CD4-positive, alpha-beta T cell (primary cell): ENCODE measurements at regions not wholly inside any gene's neighbourhood (a gene's known extent, or its start where the extent isn't known, plus 50 kb on each side); places are given as distances from the start of the nearest gene placed in this dataset.

ENCODE experiments used
- ATAC-seq: fragments of 200-7000 bp; cut with Tn5 transposase; one replicate; pipeline ENCODE4 v1.10.0; 2022; ENCODE audit warnings: mild to moderate bottlenecking; ENCODE audit not compliant: poor library complexity
- CTCF ChIA-PET: fragments of 350-600 bp; sonication (Branson Sonifier 250); formaldehyde crosslinking; loops from one replicate; lab custom pipeline; 2021; ENCODE audit warnings: antibody characterized with exemption, inconsistent platforms; lab: Charles Lee
- POLR2A ChIA-PET: fragments of 350-600 bp; sonication (Branson Sonifier 250); formaldehyde crosslinking; loops from one replicate; lab custom pipeline; 2021; ENCODE audit warnings: antibody characterized with exemption, inconsistent platforms; lab: Charles Lee
- DNase-seq, 14 experiments: peaks; one replicate each; pipeline ENCODE4 v3.0.0-alpha.2; 2013 to 2020; ENCODE audit warnings: mixed read lengths in 2 of 14
- H3K27ac ChIP-seq, 2 donors: one replicate each; pipeline versions ENCODE4 v1.5.1 to v1.7.0; 2013; ENCODE audit warnings: low read length in 2 of 2, low read depth in 1 of 2, mild to moderate bottlenecking in 1 of 2
- H3K27me3 ChIP-seq, 2 experiments: 1 replicate in 1 of 2; 2 replicates in 1 of 2; pipeline versions ENCODE4 v1.6.1 to v1.7.0; 2013; ENCODE audit warnings: low read length in 2 of 2, control low read depth in 1 of 2, mild to moderate bottlenecking in 1 of 2, moderate library complexity in 1 of 2; ENCODE audit not compliant: insufficient read depth in 2 of 2, control insufficient read depth in 1 of 2
- H3K36me3 ChIP-seq: one replicate; pipeline ENCODE4 v1.6.1; 2013; ENCODE audit warnings: low read length, control low read depth; ENCODE audit not compliant: insufficient read depth
- H3K4me1 ChIP-seq: one replicate; pipeline ENCODE4 v1.6.1; 2013; ENCODE audit warnings: low read length, control low read depth; ENCODE audit not compliant: insufficient read depth
- H3K4me3 ChIP-seq: one replicate; pipeline ENCODE4 v1.5.1; 2013; ENCODE audit warnings: mild to moderate bottlenecking, low read length, moderate library complexity
- H3K9me3 ChIP-seq, 2 experiments: 1 replicate in 1 of 2; 2 replicates in 1 of 2; pipeline versions ENCODE4 v1.6.1 to v1.7.0; 2013; ENCODE audit warnings: low read length in 2 of 2, mild to moderate bottlenecking in 2 of 2, control low read depth in 1 of 2, moderate library complexity in 1 of 2; ENCODE audit not compliant: control insufficient read depth in 1 of 2, insufficient read depth in 1 of 2
- H3K27ac Mint-ChIP-seq: one replicate; pipeline ENCODE4 v1.8.0; 2020; ENCODE audit warnings: mixed read lengths
- H3K27me3 Mint-ChIP-seq: one replicate; pipeline ENCODE4 v1.8.0; 2021; ENCODE audit warnings: mixed read lengths
- H3K36me3 Mint-ChIP-seq: one replicate; pipeline ENCODE4 v1.8.0; 2021; ENCODE audit warnings: low read depth, mixed read lengths
- H3K4me1 Mint-ChIP-seq: one replicate; pipeline ENCODE4 v1.8.0; 2021; ENCODE audit warnings: low read depth, mixed read lengths
- H3K4me3 Mint-ChIP-seq: one replicate; pipeline ENCODE4 v1.8.0; 2020; ENCODE audit warnings: mild to moderate bottlenecking, mixed read lengths
- H3K9me3 Mint-ChIP-seq: one replicate; pipeline ENCODE4 v1.8.0; 2020; ENCODE audit warnings: mixed read lengths
- CTCF ChIP-seq: fragments of 200-600 bp; IDR thresholded peaks from one replicate; pipeline ENCODE4 v1.8.0; 2022; ENCODE audit warnings: antibody characterized with exemption, mild to moderate bottlenecking
- intact Hi-C, 2 experiments: fragments of 100-400 bp; cut with DNase I in 1 of 2; cut with micrococcal nuclease in 1 of 2; formaldehyde crosslinking; loops; one replicate each; pipeline versions ENCODE4 v1.15.1 to v1.9.0; 2023 to 2025; cut with DNase I, micrococcal nuclease

GRCh38 chr5:176174345-176175025 is 63.7 kb upstream of the SIMC1 start:
- intact Hi-C loops: no loop called here
- Histone ChIP-seq H3K36me3 (no peaks in the 10 kb centered on the region), H3K27ac (no peak overlapping the region), H3K4me3 (no peak overlapping the region), H3K4me1 (no peaks in the 10 kb centered on the region), H3K27me3 (peaks cover 14 to 22% of the 10 kb centered on the region in 2 experiments), H3K9me3 (peaks cover 0 to 9% of the 10 kb centered on the region in 2 experiments)
- ChIA-PET CTCF (no interaction called here), POLR2A (no interaction called here)
- ATAC-seq: no peak
- peaks cover 46% of the 10 kb centered on the region for H3K27me3 Mint-ChIP-seq
- no peak for TF ChIP-seq CTCF
- no peaks in the 10 kb centered on the region for H3K36me3 Mint-ChIP-seq
- no peaks in the 10 kb centered on the region for H3K4me1 Mint-ChIP-seq
- H3K27ac Mint-ChIP-seq: no peak overlapping the region
- DNase-seq: no peak
- H3K9me3 Mint-ChIP-seq: peaks cover 3% of the 10 kb centered on the region
- no peak overlapping the region for H3K4me3 Mint-ChIP-seq

GRCh38 chr5:176175101-176175852 is 62.9 kb upstream of the SIMC1 start:
- ChIA-PET CTCF (no interaction called here), POLR2A (no interaction called here)
- Histone ChIP-seq H3K27ac (no peak overlapping the region), H3K9me3 (peaks cover 0 to 9% of the 10 kb centered on the region in 2 experiments), H3K27me3 (peaks cover 14 to 22% of the 10 kb centered on the region in 2 experiments), H3K4me3 (no peak overlapping the region), H3K36me3 (no peaks in the 10 kb centered on the region), H3K4me1 (no peaks in the 10 kb centered on the region)
- no peak for TF ChIP-seq CTCF
- Mint-ChIP-seq H3K9me3 (peaks cover 3% of the 10 kb centered on the region), H3K4me3 (no peak overlapping the region), H3K27ac (no peak overlapping the region), H3K36me3 (no peaks in the 10 kb centered on the region), H3K27me3 (peaks cover 52% of the 10 kb centered on the region), H3K4me1 (no peaks in the 10 kb centered on the region)
- ATAC-seq: no peak
- intact Hi-C loops: no loop called here
- no peak for DNase-seq

GRCh38 chr5:176176231-176176630 is 62.0 kb upstream of the SIMC1 start:
- Histone ChIP-seq H3K4me3 (no peak overlapping the region), H3K9me3 (peaks cover 0 to 9% of the 10 kb centered on the region in 2 experiments), H3K4me1 (no peaks in the 10 kb centered on the region), H3K27me3 (peaks cover 14 to 22% of the 10 kb centered on the region in 2 experiments), H3K27ac (no peak overlapping the region), H3K36me3 (no peaks in the 10 kb centered on the region)
- H3K9me3 Mint-ChIP-seq: peaks cover 3% of the 10 kb centered on the region
- peaks cover 61% of the 10 kb centered on the region for H3K27me3 Mint-ChIP-seq
- no peak for DNase-seq
- no peak overlapping the region for H3K27ac Mint-ChIP-seq
- no peaks in the 10 kb centered on the region for H3K36me3 Mint-ChIP-seq
- H3K4me1 Mint-ChIP-seq: no peaks in the 10 kb centered on the region
- TF ChIP-seq CTCF: no peak
- CTCF ChIA-PET: no interaction called here
- POLR2A ChIA-PET: no interaction called here
- no peak for ATAC-seq
- no peak overlapping the region for H3K4me3 Mint-ChIP-seq
- intact Hi-C loops: no loop called here
